OCI-LY1 (cell line): ENCODE measurements at regions not wholly inside any gene's neighbourhood (a gene's known extent, or its start where the extent isn't known, plus 50 kb on each side); places are given as distances from the start of the nearest gene placed in this dataset.

Experiments
- EZH2 ChIP-seq: fragments of 200-600 bp; sonication (generic), shearing (Covaris generic); IDR thresholded peaks from 2 replicates; pipeline ENCODE4 v1.8.0; 2017; ENCODE audit warnings: borderline replicate concordance, mixed run types, mild to moderate bottlenecking, antibody characterized with exemption, low read length, moderate library complexity, mixed read lengths
- TF ChIP-seq, protein P1 (sequence below): fragments of 200-600 bp; sonication (generic), shearing (Covaris generic); IDR thresholded peaks from 2 replicates; pipeline ENCODE4 v1.5.1; 2017; ENCODE audit warnings: mild to moderate bottlenecking, antibody characterized with exemption, low read length, moderate library complexity, mixed read lengths

DNA sequence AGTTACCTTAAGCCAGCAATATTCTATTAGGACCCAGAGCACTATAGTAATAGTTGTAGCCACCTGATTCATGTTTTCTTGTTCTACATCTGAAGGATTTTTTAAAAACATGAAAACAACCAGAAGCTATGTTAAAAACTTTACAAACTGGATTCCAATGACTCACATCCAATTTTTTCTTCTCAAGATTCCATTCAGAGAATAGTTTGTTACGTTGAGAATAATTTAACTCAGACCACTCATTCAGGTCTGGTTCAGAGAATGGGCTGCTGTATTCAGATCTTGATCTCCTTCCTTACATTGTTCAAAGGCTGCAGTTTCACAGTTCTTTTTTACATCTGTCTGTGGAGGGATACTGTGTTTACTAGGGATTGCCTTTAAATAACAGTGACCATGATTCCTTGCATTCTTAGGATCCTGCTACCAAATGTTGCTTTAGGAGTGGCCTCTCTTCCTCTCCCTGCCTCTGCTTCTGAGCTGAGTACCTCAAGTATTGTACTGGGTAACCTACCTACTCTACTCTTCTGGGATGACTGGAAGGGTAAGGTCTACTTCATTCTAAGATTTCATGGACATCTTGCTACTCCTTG, 448.0 kb upstream of the FBXO33 start:
- TF ChIP-seq, protein P1, sequence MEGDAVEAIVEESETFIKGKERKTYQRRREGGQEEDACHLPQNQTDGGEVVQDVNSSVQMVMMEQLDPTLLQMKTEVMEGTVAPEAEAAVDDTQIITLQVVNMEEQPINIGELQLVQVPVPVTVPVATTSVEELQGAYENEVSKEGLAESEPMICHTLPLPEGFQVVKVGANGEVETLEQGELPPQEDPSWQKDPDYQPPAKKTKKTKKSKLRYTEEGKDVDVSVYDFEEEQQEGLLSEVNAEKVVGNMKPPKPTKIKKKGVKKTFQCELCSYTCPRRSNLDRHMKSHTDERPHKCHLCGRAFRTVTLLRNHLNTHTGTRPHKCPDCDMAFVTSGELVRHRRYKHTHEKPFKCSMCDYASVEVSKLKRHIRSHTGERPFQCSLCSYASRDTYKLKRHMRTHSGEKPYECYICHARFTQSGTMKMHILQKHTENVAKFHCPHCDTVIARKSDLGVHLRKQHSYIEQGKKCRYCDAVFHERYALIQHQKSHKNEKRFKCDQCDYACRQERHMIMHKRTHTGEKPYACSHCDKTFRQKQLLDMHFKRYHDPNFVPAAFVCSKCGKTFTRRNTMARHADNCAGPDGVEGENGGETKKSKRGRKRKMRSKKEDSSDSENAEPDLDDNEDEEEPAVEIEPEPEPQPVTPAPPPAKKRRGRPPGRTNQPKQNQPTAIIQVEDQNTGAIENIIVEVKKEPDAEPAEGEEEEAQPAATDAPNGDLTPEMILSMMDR: no peak
- no peak for TF ChIP-seq EZH2
